K562 (cell line): ENCODE measurements at regions not wholly inside any gene's neighbourhood (a gene's known extent, or its start where the extent isn't known, plus 50 kb on each side); places are given as distances from the start of the nearest gene placed in this dataset.

Experiments
- ATAC-seq: fragments of 200-7000 bp; cut with Tn5 transposase; 3 replicates; pipeline ENCODE4 v1.9.1; 2020; ENCODE audit warnings: moderate library complexity
- BruUV-seq: library from RNA; stranded (reverse); fragments of 400-500 nt; replicated peaks from 2 replicates; lab custom pipeline; 2021; lab: Mats Ljungman, UMichigan
- CTCF ChIA-PET: fragments of 300-600 bp; formaldehyde crosslinking; extraction: SDS; loops from one replicate; lab custom pipeline; 2021; ENCODE audit warnings: low intra/inter-chr PET ratio; lab: Yijun Ruan, JAX
- POLR2A ChIA-PET: fragments of 300-600, 350-650 bp; sonication (Branson Sonifier 250); formaldehyde crosslinking; extraction: SDS; loops from one replicate; lab custom pipeline; 2021; ENCODE audit warnings: antibody characterized with exemption, inconsistent platforms; lab: Yijun Ruan, JAX
- DNase-seq, 4 experiments: peaks; one replicate each; pipeline versions ENCODE4 v3.0.0 to v3.0.0-alpha.2; 2011 to 2018; ENCODE audit warnings: low spot score in 3 of 4, mixed read lengths in 3 of 4; ENCODE audit errors: extremely low read depth in 1 of 4
- FAIRE-seq: peaks from 2 replicates; lab custom pipeline; 2011; peaks lifted over from hg19 to GRCh38; lab: Jason Lieb, UNC
- H2AFZ ChIP-seq: 2 replicates; pipeline ENCODE4 v1.6.0; 2011; ENCODE audit warnings: low read depth, low read length, control low read depth, inconsistent platforms
- H3K27ac ChIP-seq: fragments of 200-600 bp; 3 replicates; pipeline ENCODE4 v1.8.0; 2011; ENCODE audit warnings: low read depth, mild to moderate bottlenecking, control low read depth, inconsistent platforms, low read length, moderate library complexity, mixed read lengths; ENCODE audit errors: extremely low read depth
- H3K27me3 ChIP-seq, 2 experiments: fragments of 300-600 bp in 1 of 2; 2 replicates in 1 of 2; 3 replicates in 1 of 2; pipeline versions ENCODE4 v1.6.0 to v1.8.0; 2011; ENCODE audit warnings: inconsistent platforms in 2 of 2, low read length in 2 of 2, mild to moderate bottlenecking in 1 of 2, mixed read lengths in 1 of 2, moderate library complexity in 1 of 2; ENCODE audit not compliant: control insufficient read depth in 2 of 2, insufficient read depth in 2 of 2
- H3K36me3 ChIP-seq: fragments of 300-600 bp; 3 replicates; pipeline ENCODE4 v1.8.0; 2011; ENCODE audit warnings: mild to moderate bottlenecking, low read length, inconsistent platforms; ENCODE audit not compliant: control insufficient read depth, insufficient read depth
- H3K4me1 ChIP-seq, 2 experiments: fragments of 200-600 bp in 1 of 2; replicated peaks in 1 of 2; 2 replicates in 1 of 2; 3 replicates in 1 of 2; pipeline versions ENCODE4 v1.5.1 to v1.8.0; 2011; ENCODE audit warnings: inconsistent platforms in 2 of 2, low read length in 2 of 2, mild to moderate bottlenecking in 1 of 2, mixed read lengths in 1 of 2, moderate library complexity in 1 of 2; ENCODE audit not compliant: control insufficient read depth in 2 of 2, insufficient read depth in 2 of 2
- H3K4me2 ChIP-seq: 2 replicates; pipeline ENCODE4 v1.6.1; 2011; ENCODE audit warnings: low read length, control low read depth, inconsistent platforms, mixed read lengths; ENCODE audit not compliant: insufficient read depth
- H3K4me3 ChIP-seq: fragments of 200-600 bp; sonication (generic), shearing (Covaris generic); 2 replicates; pipeline ENCODE4 v1.5.1; 2016; ENCODE audit warnings: control low read depth, inconsistent platforms
- H3K79me2 ChIP-seq: fragments of 200-600 bp; 3 replicates; pipeline ENCODE4 v1.8.0; 2011; ENCODE audit warnings: low read length, inconsistent platforms; ENCODE audit not compliant: control insufficient read depth, insufficient read depth
- H3K9ac ChIP-seq, 2 experiments: 2 replicates each; pipeline versions ENCODE4 v1.6.0 to v1.6.1; 2011; ENCODE audit warnings: low read depth in 2 of 2, low read length in 2 of 2, control low read depth in 1 of 2, inconsistent platforms in 1 of 2, mild to moderate bottlenecking in 1 of 2, mixed read lengths in 1 of 2; ENCODE audit not compliant: insufficient read depth in 1 of 2
- H3K9me1 ChIP-seq: one replicate; pipeline ENCODE4 v1.6.0; 2011; ENCODE audit warnings: inconsistent platforms, mild to moderate bottlenecking, low read length, moderate library complexity; ENCODE audit not compliant: control insufficient read depth, insufficient read depth
- H3K9me3 ChIP-seq: replicated peaks from 2 replicates; pipeline ENCODE4 v1.5.1; 2011; ENCODE audit warnings: low read depth, low read length, inconsistent platforms; ENCODE audit not compliant: control insufficient read depth, insufficient read depth
- H4K20me1 ChIP-seq: replicated peaks from 2 replicates; pipeline ENCODE4 v1.6.1; 2011; ENCODE audit warnings: low read length, inconsistent platforms, mixed read lengths; ENCODE audit not compliant: control insufficient read depth, insufficient read depth
- CTCF ChIP-seq, 3 experiments: IDR thresholded peaks in 2 of 3; conservative IDR thresholded peaks in 1 of 3; 2 replicates each; pipeline ENCODE4 v1.5.1; 2011 to 2012; ENCODE audit warnings: low read length in 3 of 3, mild to moderate bottlenecking in 3 of 3, control low read depth in 2 of 3, improper control_type of control experiment in 1 of 3, inconsistent platforms in 1 of 3, low read depth in 1 of 3, mixed read lengths in 1 of 3, moderate library complexity in 1 of 3; ENCODE audit not compliant: insufficient read depth in 2 of 3
- FOXK2 ChIP-seq, 2 experiments: fragments of 450-650 bp; IDR thresholded peaks in 1 of 2; conservative IDR thresholded peaks in 1 of 2; 2 replicates each; pipeline ENCODE4 v1.6.1; 2016; ENCODE audit warnings: low read depth in 2 of 2, mild to moderate bottlenecking in 1 of 2
- RAD21 ChIP-seq, 2 experiments: fragments of 250-450 bp in 1 of 2; fragments of 450-650 bp in 1 of 2; sonication (Bioruptor Pico) in 1 of 2; formaldehyde crosslinking in 1 of 2; IDR thresholded peaks in 1 of 2; conservative IDR thresholded peaks in 1 of 2; 2 replicates each; pipeline versions ENCODE4 v1.4.0 to v1.8.0; 2020 to 2022; ENCODE audit warnings: mild to moderate bottlenecking in 2 of 2, moderate library complexity in 1 of 2
- SAFB2 ChIP-seq: fragments of 200-400 bp; formaldehyde crosslinking; IDR thresholded peaks from 2 replicates; pipeline ENCODE4 v1.6.1; 2018; ENCODE audit warnings: borderline replicate concordance, low read length, low read depth, moderate library complexity; ENCODE audit not compliant: severe bottlenecking
- SNRNP70 ChIP-seq: fragments of 200-400 bp; formaldehyde crosslinking; optimal IDR thresholded peaks from 2 replicates; pipeline ENCODE3; 2017; ENCODE audit warnings: low read depth, low read length
- WGBS: fragments of 100-300 bp; shearing (Covaris generic); methylation state at CpG from one replicate; pipeline ENCODE4 v1.1.6; 2016; ENCODE audit warnings: low coverage, mixed read lengths; ENCODE audit not compliant: insufficient coverage; ENCODE audit errors: missing lambda C conversion rate; 5-methylcytosine and 5-hydroxymethylcytosine counted together
- in situ Hi-C: fragments of 300-500 bp; cut with MboI; formaldehyde crosslinking; loops from 4 replicates; pipeline ENCODE4 v1.15.0; 2018; ENCODE audit warnings: inconsistent platforms, mixed read lengths
- intact Hi-C: fragments of 100-400 bp; cut with micrococcal nuclease; formaldehyde crosslinking; loops from 2 replicates; pipeline ENCODE4 v1.14.2; 2022
- TF ChIP-seq, protein P1 (sequence below): fragments of 450-650 bp; formaldehyde crosslinking; IDR thresholded peaks from 2 replicates; pipeline ENCODE4 v1.4.0; 2020; ENCODE audit warnings: mild to moderate bottlenecking, moderate library complexity

- TF ChIP-seq, protein P1, sequence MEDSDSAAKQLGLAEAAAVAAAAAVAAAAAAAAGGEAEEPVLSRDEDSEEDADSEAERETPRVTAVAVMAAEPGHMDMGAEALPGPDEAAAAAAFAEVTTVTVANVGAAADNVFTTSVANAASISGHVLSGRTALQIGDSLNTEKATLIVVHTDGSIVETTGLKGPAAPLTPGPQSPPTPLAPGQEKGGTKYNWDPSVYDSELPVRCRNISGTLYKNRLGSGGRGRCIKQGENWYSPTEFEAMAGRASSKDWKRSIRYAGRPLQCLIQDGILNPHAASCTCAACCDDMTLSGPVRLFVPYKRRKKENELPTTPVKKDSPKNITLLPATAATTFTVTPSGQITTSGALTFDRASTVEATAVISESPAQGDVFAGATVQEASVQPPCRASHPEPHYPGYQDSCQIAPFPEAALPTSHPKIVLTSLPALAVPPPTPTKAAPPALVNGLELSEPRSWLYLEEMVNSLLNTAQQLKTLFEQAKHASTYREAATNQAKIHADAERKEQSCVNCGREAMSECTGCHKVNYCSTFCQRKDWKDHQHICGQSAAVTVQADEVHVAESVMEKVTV (CRISPR knock-in tag), result peak; percentile 59
- TF ChIP-seq FOXK2 (conservative IDR thresholded peaks at IDR 0.05 in 1 of 2, IDR thresholded peaks at IDR 0.05 in 1 of 2; ENCODE audit: low read depth in 2 of 2) (peak; percentile 44 to 47; a peak in 2 of 4 replicates), RAD21 (CRISPR knock-in tag; conservative IDR thresholded peaks at IDR 0.05 in 1 of 2, IDR thresholded peaks at IDR 0.05 in 1 of 2) (peak; percentile 74 to 81), CTCF (IDR thresholded peaks at IDR 0.05 in 2 of 3, conservative IDR thresholded peaks at IDR 0.05 in 1 of 3; ENCODE audit: insufficient read depth in 2 of 3, low read depth in 1 of 3, low read length in 3 of 3) (peak in 2 of 3 experiments; percentile 13 to 57; a peak in 3 of 6 replicates)
Observed at GRCh38 chr7:17680943-17681351, 259.3 kb downstream of the SNX13 start (continued).

DNA sequence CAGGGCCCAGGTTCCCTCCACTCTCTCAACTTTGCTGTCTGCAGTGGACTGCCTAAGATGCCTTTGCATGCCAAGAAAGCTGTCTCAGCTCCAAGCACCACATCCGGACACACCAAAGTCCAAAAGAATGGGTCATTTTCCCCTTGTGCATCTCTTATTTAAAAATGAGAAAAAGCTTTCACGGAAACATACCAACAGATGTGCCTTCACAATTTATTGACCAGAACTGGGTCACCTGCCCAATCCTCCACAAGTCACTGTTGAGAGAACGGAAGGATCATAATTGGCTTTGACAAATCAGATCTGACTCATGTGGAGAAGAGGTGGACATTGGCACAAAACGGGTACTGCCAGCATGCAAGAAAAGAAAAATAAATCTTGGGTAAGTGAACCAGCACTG, 258.3 kb downstream of the SNX13 start:
- ChIA-PET POLR2A (no interaction called here), CTCF (interaction anchor here (1.0 kb wide), 1 partner anchor 1984 kb away, joined by 4 read pairs; no protein-coding TSS in a partner anchor)
- H3K4me3 ChIP-seq, result no peak overlapping the region
- FAIRE-seq (no peak), DNase-seq (no peak), ATAC-seq (no peak)
- in situ Hi-C loops (loop anchor here (25.0 kb wide), 1 partner anchor 2005 kb away; no protein-coding TSS in a partner anchor), intact Hi-C loops (loop anchor here (2.0 to 5.0 kb wide), 2 partner anchors 985 to 1985 kb away; no protein-coding TSS in a partner anchor)
- H3K9me1 ChIP-seq, result no peaks in the 10 kb centered on the region
- TF ChIP-seq SNRNP70 (no peak), SAFB2 (no peak)
- no peak overlapping the region for H3K27ac ChIP-seq
- no peaks in the 10 kb centered on the region for H3K36me3 ChIP-seq
- no peaks in the 10 kb centered on the region for H4K20me1 ChIP-seq
- H3K27me3 ChIP-seq, result no peaks in the 10 kb centered on the region
- BruUV-seq, result no TSS peak
- H2AFZ ChIP-seq, result no peak overlapping the region
- 3% methylated on average over 4 of the region's 4 CpGs for WGBS
- no peak overlapping the region for H3K4me2 ChIP-seq
- no peaks in the 10 kb centered on the region for H3K9me3 ChIP-seq
- H3K9ac ChIP-seq, result no peak overlapping the region
- H3K79me2 ChIP-seq, result no peaks in the 10 kb centered on the region
- no peaks in the 10 kb centered on the region; a peak in 1 of 5 replicates for H3K4me1 ChIP-seq
